DMS114 treated with DMSO at 0.1 percent for 48 hours (cell line): ENCODE measurements at regions not wholly inside any gene's neighbourhood (a gene's known extent, or its start where the extent isn't known, plus 50 kb on each side); places are given as distances from the start of the nearest gene placed in this dataset.
A peak's percentile ranks its signal among the peaks of the same experiment; 100 is the strongest.
"Not testable (repeated sequence)": the region's sequence is repeated elsewhere in the genome, so short reads cannot be mapped to it uniquely, and the experiment has no call there.

Source experiments
- DNase-seq: peaks from one replicate; lab custom pipeline; 2025; ENCODE audit not compliant: unreplicated experiment; lab: John Stamatoyannopoulos, UW

GRCh38 chr20:51960047-51960675 is 157.8 kb upstream of the SALL4 start:
- DNase-seq: no peak

- DNase-seq: peak; percentile 96
Observed at GRCh38 chr20:51959066-51959542, 156.8 kb upstream of the SALL4 start.

- peak; percentile 99 for DNase-seq
Observed at GRCh38 chr20:51958099-51959065, 156.1 kb upstream of the SALL4 start.

GRCh38 chr20:51955756-51956155 is 153.4 kb upstream of the SALL4 start:
- no peak for DNase-seq

GRCh38 chr20:51953731-51954340 is 151.5 kb upstream of the SALL4 start:
- DNase-seq: no peak

- DNase-seq: no peak
Observed at GRCh38 chr20:51950926-51951325, 148.6 kb upstream of the SALL4 start.

GRCh38 chr20:51946586-51946985 is 144.3 kb upstream of the SALL4 start:
- no peak for DNase-seq

- no peak for DNase-seq
Observed at GRCh38 chr20:51945881-51946280, 143.6 kb upstream of the SALL4 start.

- DNase-seq: no peak
Observed at GRCh38 chr20:51945177-51945576, 142.9 kb upstream of the SALL4 start.

- DNase-seq: no peak
Observed at GRCh38 chr20:51943761-51944160, 141.4 kb upstream of the SALL4 start.

GRCh38 chr20:51943326-51943725 is 141.0 kb upstream of the SALL4 start:
- not testable (repeated sequence) for DNase-seq

- no peak for DNase-seq
Observed at GRCh38 chr20:51941503-51941902, 139.2 kb upstream of the SALL4 start.

- no peak for DNase-seq
Observed at GRCh38 chr20:51939259-51939585, 136.9 kb upstream of the SALL4 start.

- no peak for DNase-seq
Observed at GRCh38 chr20:51938559-51939258, 136.4 kb upstream of the SALL4 start.

- DNase-seq: no peak
Observed at GRCh38 chr20:51937779-51938178, 135.5 kb upstream of the SALL4 start.

GRCh38 chr20:51936377-51936776 is 134.1 kb upstream of the SALL4 start:
- DNase-seq: no peak

- no peak for DNase-seq
Observed at GRCh38 chr20:51935003-51935358, 132.7 kb upstream of the SALL4 start.

GRCh38 chr20:51934301-51935002 is 132.1 kb upstream of the SALL4 start:
- peak; percentile 88 for DNase-seq

- DNase-seq: no peak
Observed at GRCh38 chr20:51931371-51931781, 129.1 kb upstream of the SALL4 start.

- DNase-seq: no peak
Observed at GRCh38 chr20:51930775-51931174, 128.5 kb upstream of the SALL4 start.

- DNase-seq: no peak
Observed at GRCh38 chr20:51928931-51929330, 126.6 kb upstream of the SALL4 start.
